H1 (cell line): ENCODE measurements at regions not wholly inside any gene's neighbourhood (a gene's known extent, or its start where the extent isn't known, plus 50 kb on each side); places are given as distances from the start of the nearest gene placed in this dataset.

Source experiments
- CTCF ChIA-PET: fragments of 300-600 bp; sonication (Branson Sonifier 250); formaldehyde crosslinking; loops from one replicate; lab custom pipeline; 2021; ENCODE audit not compliant: partially characterized antibody; lab: Charles Lee
- POLR2A ChIA-PET: fragments of 300-600 bp; sonication (Branson Sonifier 250); formaldehyde crosslinking; loops from one replicate; lab custom pipeline; 2021; ENCODE audit warnings: inconsistent platforms; ENCODE audit not compliant: partially characterized antibody; lab: Charles Lee
- DNase-seq, 2 experiments: peaks; one replicate each; pipeline versions ENCODE4 v3.0.0 to v3.0.0-alpha.2; 2010 to 2022; ENCODE audit warnings: low spot score in 2 of 2, low read depth in 1 of 2, mixed read lengths in 1 of 2
- FAIRE-seq: peaks from 2 replicates; lab custom pipeline; 2011; peaks lifted over from hg19 to GRCh38; lab: Jason Lieb, UNC
- H2AFZ ChIP-seq: 2 replicates; pipeline ENCODE4 v1.8.1; 2012; ENCODE audit warnings: low read length, inconsistent platforms
- H2AK5ac ChIP-seq: 2 replicates; pipeline ENCODE4 v1.6.1; 2013; ENCODE audit warnings: low read depth, low read length
- H2BK120ac ChIP-seq: replicated peaks from 2 replicates; pipeline ENCODE3; 2013; ENCODE audit warnings: low read depth, low read length, inconsistent platforms
- H2BK12ac ChIP-seq: 2 replicates; pipeline ENCODE4 v1.6.1; 2013; ENCODE audit warnings: low read depth, low read length
- H2BK15ac ChIP-seq: 2 replicates; pipeline ENCODE4 v1.6.1; 2013; ENCODE audit warnings: low read length
- H2BK20ac ChIP-seq: 2 replicates; pipeline ENCODE4 v1.6.1; 2013; ENCODE audit warnings: low read length
- H2BK5ac ChIP-seq: 2 replicates; pipeline ENCODE4 v1.6.1; 2013; ENCODE audit warnings: low read depth, low read length
- H3K14ac ChIP-seq: 2 replicates; pipeline ENCODE4 v1.6.1; 2013; ENCODE audit warnings: inconsistent platforms; ENCODE audit not compliant: insufficient read length
- H3K18ac ChIP-seq: 2 replicates; pipeline ENCODE4 v1.6.1; 2013; ENCODE audit warnings: low read length; ENCODE audit errors: extremely low read depth
- H3K23ac ChIP-seq: 2 replicates; pipeline ENCODE4 v1.6.1; 2013; ENCODE audit warnings: inconsistent platforms; ENCODE audit not compliant: insufficient read length
- H3K23me2 ChIP-seq: 2 replicates; pipeline ENCODE4 v1.6.1; 2013; ENCODE audit warnings: low read depth, low read length
- H3K27ac ChIP-seq: 2 replicates; pipeline ENCODE4 v1.6.1; 2011; ENCODE audit warnings: low read depth, low read length, inconsistent platforms
- H3K27me3 ChIP-seq, 4 experiments: replicated peaks in 1 of 4; 1 replicate in 1 of 4; 2 replicates in 3 of 4; pipeline versions ENCODE4 v1.6.1 to v1.8.1; 2011 to 2013; ENCODE audit warnings: low read length in 3 of 4, mild to moderate bottlenecking in 3 of 4, inconsistent platforms in 2 of 4, mixed read lengths in 2 of 4, moderate library complexity in 1 of 4; ENCODE audit not compliant: control insufficient read depth in 3 of 4, insufficient read depth in 3 of 4; ENCODE audit errors: extremely low read depth in 1 of 4
- H3K36me3 ChIP-seq, 4 experiments: 2 replicates each; pipeline versions ENCODE4 v1.6.1 to v1.8.1; 2011 to 2013; ENCODE audit warnings: mild to moderate bottlenecking in 4 of 4, low read length in 3 of 4, moderate library complexity in 2 of 4, control low read depth in 1 of 4, inconsistent platforms in 1 of 4; ENCODE audit not compliant: insufficient read depth in 4 of 4, control insufficient read depth in 2 of 4
- H3K4ac ChIP-seq: replicated peaks from 2 replicates; pipeline ENCODE3; 2013; ENCODE audit warnings: low read length, low read depth, mixed read lengths, inconsistent platforms; ENCODE audit not compliant: insufficient read length
- H3K4me1 ChIP-seq, 4 experiments: replicated peaks in 1 of 4; 1 replicate in 1 of 4; 2 replicates in 3 of 4; pipeline versions ENCODE4 v1.6.1 to v1.8.1; 2011 to 2013; ENCODE audit warnings: low read length in 3 of 4, inconsistent platforms in 2 of 4, mixed read lengths in 1 of 4; ENCODE audit not compliant: insufficient read depth in 4 of 4, control insufficient read depth in 3 of 4
- H3K4me2 ChIP-seq, 2 experiments: 2 replicates each; pipeline versions ENCODE4 v1.6.1 to v1.8.1; 2011 to 2013; ENCODE audit warnings: low read depth in 2 of 2, low read length in 2 of 2, control low read depth in 1 of 2, inconsistent platforms in 1 of 2, mild to moderate bottlenecking in 1 of 2; ENCODE audit not compliant: insufficient read depth in 1 of 2
- H3K4me3 ChIP-seq, 4 experiments: fragments of 200-600, 300-600 bp in 1 of 4; sonication (generic), shearing (Covaris generic), sonication (Bioruptor Twin) in 1 of 4; 2 replicates each; pipeline versions ENCODE4 v1.5.1 to v1.8.1; 2011 to 2016; ENCODE audit warnings: low read length in 4 of 4, low read depth in 3 of 4, control low read depth in 2 of 4, inconsistent platforms in 2 of 4, mild to moderate bottlenecking in 2 of 4, mixed read lengths in 1 of 4, moderate library complexity in 1 of 4; ENCODE audit not compliant: insufficient read depth in 2 of 4; ENCODE audit errors: extremely low read depth in 1 of 4
- H3K56ac ChIP-seq: replicated peaks from 2 replicates; pipeline ENCODE3; 2013; ENCODE audit warnings: low read depth, mild to moderate bottlenecking, mixed read lengths, low read length, inconsistent platforms; ENCODE audit not compliant: insufficient read length
- H3K79me1 ChIP-seq: 2 replicates; pipeline ENCODE4 v1.6.1; 2013; ENCODE audit warnings: low read depth, low read length, control low read depth
- H3K79me2 ChIP-seq, 2 experiments: 2 replicates each; pipeline versions ENCODE4 v1.6.1 to v1.8.1; 2012 to 2013; ENCODE audit warnings: low read length in 2 of 2, mild to moderate bottlenecking in 2 of 2, inconsistent platforms in 1 of 2; ENCODE audit not compliant: insufficient read depth in 2 of 2, control insufficient read depth in 1 of 2
- H3K9ac ChIP-seq, 4 experiments: replicated peaks in 1 of 4; 1 replicate in 1 of 4; 2 replicates in 3 of 4; pipeline versions ENCODE4 v1.6.1 to v1.8.1; 2011 to 2013; ENCODE audit warnings: low read depth in 3 of 4, low read length in 3 of 4, control low read depth in 2 of 4, mild to moderate bottlenecking in 2 of 4, moderate library complexity in 2 of 4, inconsistent platforms in 1 of 4; ENCODE audit errors: extremely low read depth in 1 of 4
- H3K9me3 ChIP-seq, 2 experiments: 2 replicates each; pipeline versions ENCODE4 v1.6.1 to v1.8.1; 2012 to 2013; ENCODE audit warnings: mild to moderate bottlenecking in 2 of 2, moderate library complexity in 2 of 2, control low read depth in 1 of 2, inconsistent platforms in 1 of 2, low read depth in 1 of 2, low read length in 1 of 2, mixed read lengths in 1 of 2; ENCODE audit not compliant: insufficient read depth in 2 of 2
- H4K20me1 ChIP-seq, 2 experiments: replicated peaks in 1 of 2; 2 replicates each; pipeline versions ENCODE3 to v1.8.1; 2011 to 2013; ENCODE audit warnings: inconsistent platforms in 2 of 2, low read length in 2 of 2, mild to moderate bottlenecking in 1 of 2; ENCODE audit not compliant: insufficient read depth in 2 of 2, control insufficient read depth in 1 of 2
- H4K5ac ChIP-seq: 2 replicates; pipeline ENCODE4 v1.6.1; 2013; ENCODE audit warnings: low read length, low read depth, mixed read lengths, inconsistent platforms; ENCODE audit not compliant: insufficient read length
- H4K8ac ChIP-seq: 2 replicates; pipeline ENCODE4 v1.8.0; 2013; ENCODE audit warnings: mild to moderate bottlenecking, moderate library complexity, low read length, inconsistent platforms; ENCODE audit not compliant: insufficient read depth; ENCODE audit errors: extremely low read depth
- H4K91ac ChIP-seq: replicated peaks from 2 replicates; pipeline ENCODE3; 2013; ENCODE audit warnings: low read length, mixed read lengths, inconsistent platforms; ENCODE audit not compliant: insufficient read length
- CREB1 ChIP-seq: IDR thresholded peaks from 2 replicates; pipeline ENCODE4 v1.6.1; 2012; ENCODE audit warnings: inconsistent platforms
- EGR1 ChIP-seq: IDR thresholded peaks from 2 replicates; pipeline ENCODE4 v1.6.1; 2011; ENCODE audit warnings: low read depth, low read length, borderline replicate concordance
- EZH2 ChIP-seq: fragments of 200-600 bp; sonication (generic); IDR thresholded peaks from 2 replicates; pipeline ENCODE4 v1.7.1; 2012; ENCODE audit warnings: low read depth, mild to moderate bottlenecking, moderate library complexity, low read length, inconsistent platforms; ENCODE audit not compliant: severe bottlenecking
- GABPA ChIP-seq: IDR thresholded peaks from 2 replicates; pipeline ENCODE4 v1.6.1; 2011; ENCODE audit warnings: mild to moderate bottlenecking, low read length, moderate library complexity, borderline replicate concordance; ENCODE audit not compliant: insufficient read depth
- KDM1A ChIP-seq: fragments of 200-600, 300-600 bp; sonication (generic); IDR thresholded peaks from 2 replicates; pipeline ENCODE4 v1.7.1; 2016; ENCODE audit warnings: mild to moderate bottlenecking, low read length, borderline replicate concordance
- MAFK ChIP-seq: IDR thresholded peaks from 2 replicates; pipeline ENCODE4 v1.6.1; 2012; ENCODE audit warnings: low read depth, mild to moderate bottlenecking, improper control_type of control experiment, low read length
- MAX ChIP-seq: IDR thresholded peaks from 2 replicates; pipeline ENCODE4 v1.6.1; 2012; ENCODE audit warnings: inconsistent platforms
- NRF1 ChIP-seq: IDR thresholded peaks from 2 replicates; pipeline ENCODE4 v1.6.1; 2011; ENCODE audit warnings: mild to moderate bottlenecking, low read depth, low read length, improper control_type of control experiment
- PHF8 ChIP-seq: fragments of 200-600 bp; sonication (generic); conservative IDR thresholded peaks from 2 replicates; pipeline ENCODE4 v1.7.1; 2012; ENCODE audit warnings: low read depth, mild to moderate bottlenecking, inconsistent platforms, low read length, moderate library complexity
- POLR2A ChIP-seq, 2 experiments: IDR thresholded peaks; 1 replicate in 1 of 2; 2 replicates in 1 of 2; pipeline ENCODE4 v1.6.1; 2011; ENCODE audit warnings: low read depth in 2 of 2, low read length in 2 of 2, mild to moderate bottlenecking in 2 of 2; ENCODE audit errors: control extremely low read depth in 1 of 2
- POU5F1 ChIP-seq: IDR thresholded peaks from 2 replicates; pipeline ENCODE4 v1.6.1; 2011; ENCODE audit warnings: low read depth, mild to moderate bottlenecking, low read length, moderate library complexity
- SIN3A ChIP-seq, 2 experiments: IDR thresholded peaks in 1 of 2; conservative IDR thresholded peaks in 1 of 2; 2 replicates each; pipeline ENCODE4 v1.6.1; 2011 to 2012; ENCODE audit warnings: low read length in 2 of 2, improper control_type of control experiment in 1 of 2, low read depth in 1 of 2, mild to moderate bottlenecking in 1 of 2
- SIRT6 ChIP-seq: IDR thresholded peaks from one replicate; pipeline ENCODE4 v1.7.1; 2012; ENCODE audit warnings: low read length, inconsistent platforms
- SP2 ChIP-seq: IDR thresholded peaks from 2 replicates; pipeline ENCODE4 v1.6.1; 2012; ENCODE audit warnings: mild to moderate bottlenecking, low read length, inconsistent platforms
- YY1 ChIP-seq: IDR thresholded peaks from 2 replicates; pipeline ENCODE4 v1.6.1; 2011; ENCODE audit warnings: low read depth, mild to moderate bottlenecking, low read length

GRCh38 chrX:149370097-149370496 lies 135.0 kb downstream of the IDS start (continued):
- TF ChIP-seq NRF1, result no peak

- Histone ChIP-seq H3K23me2 (no peaks in the 10 kb centered on the region), H4K8ac (no peak overlapping the region), H4K5ac (no peak overlapping the region), H3K18ac (no peak overlapping the region), H2BK20ac (no peak overlapping the region), H4K20me1 (no peaks in the 10 kb centered on the region), H3K4me3 (no peak overlapping the region), H3K36me3 (no peaks in the 10 kb centered on the region), H3K4me1 (no peaks in the 10 kb centered on the region), H3K56ac (no peak overlapping the region), H3K23ac (no peak overlapping the region), H2AK5ac (no peak overlapping the region), H2BK15ac (no peak overlapping the region), H3K4me2 (no peak overlapping the region), H3K9ac (no peak overlapping the region), H3K4ac (no peak overlapping the region), H2BK120ac (no peak overlapping the region), H3K27me3 (no peaks in the 10 kb centered on the region), H2BK12ac (no peak overlapping the region), H3K27ac (no peak overlapping the region), H3K79me2 (no peaks in the 10 kb centered on the region), H4K91ac (no peak overlapping the region), H3K9me3 (no peaks in the 10 kb centered on the region), H3K79me1 (no peaks in the 10 kb centered on the region), H3K14ac (no peak overlapping the region), H2AFZ (no peak overlapping the region), H2BK5ac (no peak overlapping the region)
- FAIRE-seq (no peak), DNase-seq (no peak)
- ChIA-PET CTCF (interaction anchor here (1.2 kb wide), 1 partner anchor 105 kb away, joined by 3 read pairs; no protein-coding TSS in a partner anchor), POLR2A (no interaction called here)
- TF ChIP-seq YY1 (no peak), POU5F1 (no peak), SP2 (no peak), GABPA (no peak), SIN3A (conservative IDR thresholded peaks at IDR 0.05 in 1 of 2, IDR thresholded peaks at IDR 0.05 in 1 of 2; ENCODE audit: low read depth in 1 of 2, low read length in 2 of 2) (no peak), CREB1 (no peak), POLR2A (IDR thresholded peaks at IDR 0.05; ENCODE audit: control extremely low read depth in 1 of 2, low read depth in 2 of 2, low read length in 2 of 2) (no peak), PHF8 (no peak), SIRT6 (no peak), KDM1A (no peak), NRF1 (no peak), MAX (no peak), MAFK (no peak), EGR1 (no peak), EZH2 (no peak)
Measured at GRCh38 chrX:149365552-149365951, 139.6 kb downstream of the IDS start.
